Endothelial cell of umbilical vein (primary cell): ENCODE measurements at regions not wholly inside any gene's neighbourhood (a gene's known extent, or its start where the extent isn't known, plus 50 kb on each side); places are given as distances from the start of the nearest gene placed in this dataset.

Source experiments
- CTCF ChIP-seq, 2 donors: IDR thresholded peaks; 1 replicate in 1 of 2; 2 replicates in 1 of 2; pipeline ENCODE4 v1.5.1; 2011; ENCODE audit warnings: low read length in 2 of 2, mild to moderate bottlenecking in 2 of 2, moderate library complexity in 2 of 2, control low read depth in 1 of 2, inconsistent platforms in 1 of 2, low read depth in 1 of 2; ENCODE audit not compliant: insufficient read depth in 1 of 2; ENCODE audit errors: extremely low read depth in 1 of 2
- EZH2 ChIP-seq: IDR thresholded peaks from 2 replicates; pipeline ENCODE4 v1.6.1; 2012; ENCODE audit warnings: borderline replicate concordance, low read depth, mild to moderate bottlenecking, moderate library complexity, low read length, inconsistent platforms; ENCODE audit not compliant: severe bottlenecking
- FOS ChIP-seq: IDR thresholded peaks from 2 replicates; pipeline ENCODE4 v1.6.1; 2011; ENCODE audit warnings: mild to moderate bottlenecking, low read length, moderate library complexity, borderline replicate concordance; ENCODE audit not compliant: insufficient read depth
- GATA2 ChIP-seq: IDR thresholded peaks from 2 replicates; pipeline ENCODE4 v1.7.0; 2011; ENCODE audit warnings: low read depth, mild to moderate bottlenecking, moderate library complexity, mixed read lengths, low read length; ENCODE audit not compliant: insufficient read length, insufficient read depth
- JUN ChIP-seq: IDR thresholded peaks from 2 replicates; pipeline ENCODE4 v1.6.1; 2011; ENCODE audit warnings: borderline replicate concordance, low read depth; ENCODE audit not compliant: insufficient read length, insufficient read depth
- MAX ChIP-seq: IDR thresholded peaks from 2 replicates; pipeline ENCODE4 v1.6.1; 2011; ENCODE audit not compliant: insufficient read depth, insufficient read length
- MYC ChIP-seq: IDR thresholded peaks from one replicate; pipeline ENCODE4 v1.6.1; 2011; ENCODE audit warnings: mild to moderate bottlenecking, low read depth, low read length
- POLR2A ChIP-seq: IDR thresholded peaks from 2 replicates; pipeline ENCODE4 v1.6.1; 2012; ENCODE audit warnings: low read depth, mild to moderate bottlenecking, control low read depth, low read length
- POLR2AphosphoS5 ChIP-seq: IDR thresholded peaks from 2 replicates; pipeline ENCODE4 v1.6.1; 2012; ENCODE audit warnings: low read depth, mild to moderate bottlenecking, control low read depth, low read length, moderate library complexity; ENCODE audit not compliant: insufficient read depth

GRCh38 chr20:6993011-6993410 lies 225.5 kb downstream of the BMP2 start:
- no peak for TF ChIP-seq EZH2
- TF ChIP-seq CTCF (IDR thresholded peaks at IDR 0.05; ENCODE audit: extremely low read depth in 1 of 2, insufficient read depth in 1 of 2, low read depth in 1 of 2, low read length in 2 of 2), result no peak
- no peak for TF ChIP-seq POLR2A
- TF ChIP-seq FOS, result no peak
- no peak for TF ChIP-seq POLR2AphosphoS5
- no peak for TF ChIP-seq MAX
- TF ChIP-seq MYC, result no peak
- TF ChIP-seq GATA2, result no peak
- no peak for TF ChIP-seq JUN
